NCI-H510A (cell line): ENCODE measurements at regions not wholly inside any gene's neighbourhood (a gene's known extent, or its start where the extent isn't known, plus 50 kb on each side); places are given as distances from the start of the nearest gene placed in this dataset.
"Not testable (repeated sequence)": the region's sequence is repeated elsewhere in the genome, so short reads cannot be mapped to it uniquely, and the experiment has no call there.

Source experiments
- DNase-seq: peaks from one replicate; lab custom pipeline; 2025; lab: John Stamatoyannopoulos, UW

- no peak for DNase-seq
Measured at GRCh38 chr18:67007999-67008398, 404.1 kb upstream of the CDH19 start.

- no peak for DNase-seq
Measured at GRCh38 chr18:67007085-67007484, 403.2 kb upstream of the CDH19 start.

GRCh38 chr18:67001052-67001451, 397.2 kb upstream of the CDH19 start:
- no peak for DNase-seq

- no peak for DNase-seq
Measured at GRCh38 chr18:66999003-66999402, 395.1 kb upstream of the CDH19 start.

GRCh38 chr18:66995270-66995669, 391.4 kb upstream of the CDH19 start:
- no peak for DNase-seq

GRCh38 chr18:66994790-66995189, 390.9 kb upstream of the CDH19 start:
- no peak for DNase-seq

GRCh38 chr18:66993492-66993891, 389.6 kb upstream of the CDH19 start:
- no peak for DNase-seq

- DNase-seq = no peak
Measured at GRCh38 chr18:66990909-66991308, 387.0 kb upstream of the CDH19 start.

- DNase-seq = no peak
Measured at GRCh38 chr18:66979009-66979408, 375.1 kb upstream of the CDH19 start.

GRCh38 chr18:66972681-66973080, 368.8 kb upstream of the CDH19 start:
- no peak for DNase-seq

GRCh38 chr18:66971960-66972359, 368.1 kb upstream of the CDH19 start:
- no peak for DNase-seq

- DNase-seq = no peak
Measured at GRCh38 chr18:66966171-66966570, 362.3 kb upstream of the CDH19 start.

- no peak for DNase-seq
Measured at GRCh38 chr18:66958309-66958708, 354.4 kb upstream of the CDH19 start.

GRCh38 chr18:66951750-66952149, 347.9 kb upstream of the CDH19 start:
- DNase-seq = no peak

- DNase-seq = no peak
Measured at GRCh38 chr18:66949419-66949818, 345.5 kb upstream of the CDH19 start.

GRCh38 chr18:66937546-66937945, 333.7 kb upstream of the CDH19 start:
- no peak for DNase-seq

- DNase-seq = no peak
Measured at GRCh38 chr18:66931010-66931409, 327.1 kb upstream of the CDH19 start.

- no peak for DNase-seq
Measured at GRCh38 chr18:66916834-66917233, 312.9 kb upstream of the CDH19 start.

GRCh38 chr18:66900837-66901236, 296.9 kb upstream of the CDH19 start:
- no peak for DNase-seq

- DNase-seq = no peak
Measured at GRCh38 chr18:66895631-66896030, 291.7 kb upstream of the CDH19 start.

- peak; percentile 26 for DNase-seq
Measured at GRCh38 chr18:66894851-66895250, 291.0 kb upstream of the CDH19 start.

GRCh38 chr18:66892388-66892787, 288.5 kb upstream of the CDH19 start:
- not testable (repeated sequence) for DNase-seq

GRCh38 chr18:66874812-66875474, 271.1 kb upstream of the CDH19 start:
- DNase-seq = no peak

- DNase-seq = no peak
Measured at GRCh38 chr18:66874375-66874774, 270.5 kb upstream of the CDH19 start.

GRCh38 chr18:66873899-66874298, 270.0 kb upstream of the CDH19 start:
- DNase-seq = no peak
